Gastroesophageal sphincter (tissue), 4 donors: ENCODE measurements at regions not wholly inside any gene's neighbourhood (a gene's known extent, or its start where the extent isn't known, plus 50 kb on each side); places are given as distances from the start of the nearest gene placed in this dataset.
"Not testable (repeated sequence)": the region's sequence is repeated elsewhere in the genome, so short reads cannot be mapped to it uniquely, and the experiment has no call there.

Source experiments
- ATAC-seq: fragments of 150-250 bp; one replicate; pipeline ENCODE4 v1.9.1; 2016; ENCODE audit warnings: mild to moderate bottlenecking, moderate library complexity
- H3K27ac ChIP-seq, 4 donors: fragments of 200-600 bp; sonication (generic) in 3 of 4; 1 replicate in 3 of 4; 2 replicates in 1 of 4; pipeline ENCODE4 v1.5.1; 2016 to 2019
- H3K27me3 ChIP-seq: fragments of 200-600 bp; sonication (generic); one replicate; pipeline ENCODE4 v1.5.1; 2019
- H3K36me3 ChIP-seq, 2 donors: fragments of 200-600 bp; sonication (generic); one replicate each; pipeline ENCODE4 v1.5.1; 2019; ENCODE audit warnings: control low read depth in 1 of 2
- H3K4me1 ChIP-seq, 3 donors: fragments of 200-600 bp; sonication (generic); 1 replicate in 2 of 3; 2 replicates in 1 of 3; pipeline ENCODE4 v1.5.1; 2016 to 2019; ENCODE audit warnings: control low read depth in 2 of 3
- H3K4me3 ChIP-seq, 2 donors: fragments of 200-600 bp; sonication (generic); one replicate each; pipeline ENCODE4 v1.5.1; 2019; ENCODE audit warnings: mild to moderate bottlenecking in 1 of 2, moderate library complexity in 1 of 2
- H3K9me3 ChIP-seq, 3 donors: fragments of 200-600 bp; sonication (generic); one replicate each; pipeline ENCODE4 v1.5.1; 2017 to 2019; ENCODE audit warnings: control low read depth in 2 of 3
- CTCF ChIP-seq, 4 experiments: fragments of 200-600 bp in 2 of 4; fragments of 450-650 bp in 2 of 4; sonication (generic) in 1 of 4; IDR thresholded peaks; one replicate each; pipeline ENCODE4 v1.5.1; 2017 to 2019; ENCODE audit warnings: antibody characterized with exemption in 4 of 4, mild to moderate bottlenecking in 2 of 4, moderate library complexity in 2 of 4
- EP300 ChIP-seq: sonication (generic); formaldehyde crosslinking; IDR thresholded peaks from one replicate; pipeline ENCODE4 v1.6.1; 2017; ENCODE audit warnings: antibody characterized with exemption, mild to moderate bottlenecking
- POLR2A ChIP-seq, 2 donors: fragments of 450-650 bp; IDR thresholded peaks; one replicate each; pipeline ENCODE4 v1.6.1; 2017; ENCODE audit warnings: antibody characterized with exemption in 2 of 2, mild to moderate bottlenecking in 2 of 2, moderate library complexity in 1 of 2
- POLR2AphosphoS5 ChIP-seq: sonication (generic); formaldehyde crosslinking; IDR thresholded peaks from one replicate; pipeline ENCODE4 v1.6.1; 2017; ENCODE audit warnings: antibody characterized with exemption
- WGBS, 2 donors: methylation state at CpG; one replicate each; pipeline ENCODE4 v1.1.5; 2018; ENCODE audit warnings: low coverage in 1 of 2; 5-methylcytosine and 5-hydroxymethylcytosine counted together

GRCh38 chr12:94819011-94819410 lies 168.7 kb upstream of the TMCC3 start:
- 34 to 57% methylated on average over 3 to 5 of the region's 5 CpGs for WGBS, 2 donors

GRCh38 chr12:94817695-94818075 lies 167.3 kb upstream of the TMCC3 start:
- Histone ChIP-seq H3K4me1 (peaks cover 0 to 13% (median 3%) of the 10 kb centered on the region in 3 donors), H3K9me3 (peaks cover 0 to 16% (median 0%) of the 10 kb centered on the region in 3 donors), H3K27ac (no peak overlapping the region), H3K4me3 (no peak overlapping the region), H3K27me3 (no peaks in the 10 kb centered on the region), H3K36me3 (no peaks in the 10 kb centered on the region)
- TF ChIP-seq POLR2AphosphoS5 (no peak), CTCF (IDR thresholded peaks at IDR 0.05) (no peak), EP300 (no peak), POLR2A (IDR thresholded peaks at IDR 0.05) (no peak)
- ATAC-seq, result no peak
- WGBS, 2 donors, result 86 to 88% methylated on average over 1 of the region's 1 CpG

More at GRCh38 chr12:94819011-94819410, 168.7 kb upstream of the TMCC3 start:
- TF ChIP-seq EP300 (no peak), POLR2AphosphoS5 (no peak), POLR2A (IDR thresholded peaks at IDR 0.05) (no peak), CTCF (IDR thresholded peaks at IDR 0.05) (no peak)
- Histone ChIP-seq H3K4me3 (no peak overlapping the region), H3K27ac (no peak overlapping the region), H3K4me1 (peaks cover 0 to 13% (median 3%) of the 10 kb centered on the region in 3 donors), H3K36me3 (no peaks in the 10 kb centered on the region), H3K9me3 (peaks cover 0 to 3% (median 0%) of the 10 kb centered on the region in 3 donors), H3K27me3 (no peaks in the 10 kb centered on the region)
- no peak for ATAC-seq

GRCh38 chr12:94817201-94817600 lies 166.8 kb upstream of the TMCC3 start:
- H3K27ac ChIP-seq, ATAC-seq, H3K4me3 ChIP-seq, H3K36me3 ChIP-seq, H3K27me3 ChIP-seq: not testable (repeated sequence)
- Histone ChIP-seq H3K4me1 (peaks cover 0 to 13% (median 3%) of the 10 kb centered on the region in 3 donors), H3K9me3 (peaks cover 0 to 21% (median 1%) of the 10 kb centered on the region in 3 donors)
- 90 to 92% methylated on average over 10 to 12 of the region's 15 CpGs for WGBS, 2 donors

GRCh38 chr12:94816746-94817145 lies 166.4 kb upstream of the TMCC3 start:
- H3K4me3 ChIP-seq, ATAC-seq, H3K27ac ChIP-seq, H3K27me3 ChIP-seq, H3K36me3 ChIP-seq: not testable (repeated sequence)
- Histone ChIP-seq H3K9me3 (peaks cover 0 to 26% (median 1%) of the 10 kb centered on the region in 3 donors), H3K4me1 (peaks cover 0 to 13% (median 3%) of the 10 kb centered on the region in 3 donors)
- WGBS, 2 donors, result 90% methylated on average over 4 of the region's 5 CpGs; no CpG with 5 or more reads in 1 of the 2 donors

GRCh38 chr12:94815958-94816357 lies 165.6 kb upstream of the TMCC3 start:
- Histone ChIP-seq H3K4me1 (peaks cover 0 to 13% (median 3%) of the 10 kb centered on the region in 3 donors), H3K36me3 (no peaks in the 10 kb centered on the region), H3K4me3 (no peak overlapping the region), H3K9me3 (peaks cover 0 to 30% (median 1%) of the 10 kb centered on the region in 3 donors), H3K27me3 (no peaks in the 10 kb centered on the region), H3K27ac (no peak overlapping the region)
- 76 to 86% methylated on average over 6 to 7 of the region's 7 CpGs for WGBS, 2 donors
- no peak for ATAC-seq
- TF ChIP-seq EP300 (no peak), POLR2A (IDR thresholded peaks at IDR 0.05) (no peak), POLR2AphosphoS5 (no peak), CTCF (IDR thresholded peaks at IDR 0.05) (no peak)

GRCh38 chr12:94815450-94815849 lies 165.1 kb upstream of the TMCC3 start:
- Histone ChIP-seq H3K36me3 (no peaks in the 10 kb centered on the region), H3K27ac (no peak overlapping the region), H3K4me1 (peaks cover 0 to 13% (median 3%) of the 10 kb centered on the region in 3 donors), H3K9me3 (peaks cover 0 to 30% (median 1%) of the 10 kb centered on the region in 3 donors), H3K4me3 (no peak overlapping the region), H3K27me3 (no peaks in the 10 kb centered on the region)
- TF ChIP-seq CTCF (IDR thresholded peaks at IDR 0.05), result no peak
- TF ChIP-seq POLR2A (IDR thresholded peaks at IDR 0.05), result no peak
- TF ChIP-seq POLR2AphosphoS5, result no peak
- TF ChIP-seq EP300, result no peak
- WGBS, 2 donors, result 100% methylated on average over 1 of the region's 2 CpGs; no CpG with 5 or more reads in 1 of the 2 donors
- ATAC-seq, result no peak
